ENCODE measurements at regions not wholly inside any gene's neighbourhood (a gene's known extent, or its start where the extent isn't known, plus 50 kb on each side); places are given as distances from the start of the nearest gene placed in this dataset.

- 100% methylated on average over 3 of the region's 3 CpGs for WGBS
These were observed 595.1 kb upstream of the CCDC179 start for GRCh38 chr11:23455321-23455891.

GRCh38 chr11:23457641-23458040 is 597.4 kb upstream of the CCDC179 start:
- Histone ChIP-seq H3K79me1 (replicated peaks; ENCODE audit: low read length, poor library complexity, severe bottlenecking) (no peaks in the 10 kb centered on the region), H2BK5ac (ENCODE audit: low read depth, low read length, poor library complexity, severe bottlenecking) (no peak overlapping the region), H4K91ac (ENCODE audit: low read length) (no peak overlapping the region), H4K8ac (ENCODE audit: low read length) (no peak overlapping the region), H3K18ac (ENCODE audit: low read depth in 1 of 2, low read length in 2 of 2) (no peak overlapping the region), H3K14ac (ENCODE audit: low read length in 2 of 2) (no peak overlapping the region), H3K27ac (ENCODE audit: low read length, poor library complexity, severe bottlenecking) (no peak overlapping the region), H3K4me1 (ENCODE audit: control insufficient read depth, insufficient read depth, low read depth, low read length) (no peaks in the 10 kb centered on the region), H2BK15ac (ENCODE audit: low read depth, poor library complexity, severe bottlenecking) (no peak overlapping the region), H3K36me3 (ENCODE audit: control insufficient read depth in 1 of 2, insufficient read depth in 2 of 2, low read depth in 1 of 2, low read length in 2 of 2) (no peaks in the 10 kb centered on the region), H3K23ac (ENCODE audit: low read length in 2 of 2) (no peak overlapping the region), H3K27me3 (ENCODE audit: control insufficient read depth in 1 of 2, insufficient read depth in 1 of 2, low read length in 2 of 2) (no peaks in the 10 kb centered on the region), H3K9me3 (ENCODE audit: control insufficient read depth, low read length) (no peaks in the 10 kb centered on the region), H2AK5ac (ENCODE audit: low read length, severe bottlenecking) (no peak overlapping the region), H3K4ac (ENCODE audit: low read depth in 1 of 2, low read length in 2 of 2) (no peak overlapping the region), H3K4me2 (ENCODE audit: low read length, poor library complexity, severe bottlenecking) (no peak overlapping the region), H2BK12ac (ENCODE audit: low read length in 2 of 2) (no peak overlapping the region), H2AFZ (ENCODE audit: low read depth, low read length) (no peak overlapping the region), H2BK120ac (ENCODE audit: low read depth, low read length) (no peak overlapping the region), H3K9ac (ENCODE audit: low read length) (no peak overlapping the region), H3K4me3 (ENCODE audit: insufficient read depth in 1 of 2, low read depth in 1 of 2, low read length in 2 of 2) (no peak overlapping the region)
- 100% methylated on average over 1 of the region's 2 CpGs for WGBS
- no peak for DNase-seq

More at GRCh38 chr11:23455321-23455891, 595.1 kb upstream of the CCDC179 start:
- no peak overlapping the region for H3K4ac ChIP-seq (ENCODE audit: low read depth in 1 of 2, low read length in 2 of 2)
- H2AK5ac ChIP-seq (ENCODE audit: low read length, severe bottlenecking): no peak overlapping the region
- no peak overlapping the region for H2BK15ac ChIP-seq (ENCODE audit: low read depth, poor library complexity, severe bottlenecking)
- H3K4me2 ChIP-seq (ENCODE audit: low read length, poor library complexity, severe bottlenecking): no peak overlapping the region
- H3K79me1 ChIP-seq (replicated peaks; ENCODE audit: low read length, poor library complexity, severe bottlenecking): no peaks in the 10 kb centered on the region
- no peak overlapping the region for H3K27ac ChIP-seq (ENCODE audit: low read length, poor library complexity, severe bottlenecking)
- no peak overlapping the region for H3K18ac ChIP-seq (ENCODE audit: low read depth in 1 of 2, low read length in 2 of 2)
- H4K91ac ChIP-seq (ENCODE audit: low read length): no peak overlapping the region
- DNase-seq: no peak
- no peak overlapping the region for H3K4me3 ChIP-seq (ENCODE audit: insufficient read depth in 1 of 2, low read depth in 1 of 2, low read length in 2 of 2)
- H2BK5ac ChIP-seq (ENCODE audit: low read depth, low read length, poor library complexity, severe bottlenecking): no peak overlapping the region
- no peak overlapping the region for H2BK12ac ChIP-seq (ENCODE audit: low read length in 2 of 2)
- no peak overlapping the region for H3K23ac ChIP-seq (ENCODE audit: low read length in 2 of 2)
- H3K4me1 ChIP-seq (ENCODE audit: control insufficient read depth, insufficient read depth, low read depth, low read length): no peaks in the 10 kb centered on the region
- no peaks in the 10 kb centered on the region for H3K27me3 ChIP-seq (ENCODE audit: control insufficient read depth in 1 of 2, insufficient read depth in 1 of 2, low read length in 2 of 2)
- no peak overlapping the region for H2AFZ ChIP-seq (ENCODE audit: low read depth, low read length)
- no peak overlapping the region for H3K14ac ChIP-seq (ENCODE audit: low read length in 2 of 2)
- no peak overlapping the region for H2BK120ac ChIP-seq (ENCODE audit: low read depth, low read length)
- H4K8ac ChIP-seq (ENCODE audit: low read length): no peak overlapping the region
- H3K9ac ChIP-seq (ENCODE audit: low read length): no peak overlapping the region
- H3K9me3 ChIP-seq (ENCODE audit: control insufficient read depth, low read length): peaks cover 5% of the 10 kb centered on the region
- no peaks in the 10 kb centered on the region for H3K36me3 ChIP-seq (ENCODE audit: control insufficient read depth in 1 of 2, insufficient read depth in 2 of 2, low read depth in 1 of 2, low read length in 2 of 2)

GRCh38 chr11:23471878-23472277 is 611.6 kb upstream of the CCDC179 start:
- no peaks in the 10 kb centered on the region for H3K27me3 ChIP-seq (ENCODE audit: control insufficient read depth in 1 of 2, insufficient read depth in 1 of 2, low read length in 2 of 2)
- H3K9me3 ChIP-seq (ENCODE audit: control insufficient read depth, low read length): no peaks in the 10 kb centered on the region
- H2AFZ ChIP-seq (ENCODE audit: low read depth, low read length): no peak overlapping the region
- no peak overlapping the region for H3K18ac ChIP-seq (ENCODE audit: low read depth in 1 of 2, low read length in 2 of 2)
- no peak overlapping the region for H2BK15ac ChIP-seq (ENCODE audit: low read depth, poor library complexity, severe bottlenecking)
- no peak overlapping the region for H2AK5ac ChIP-seq (ENCODE audit: low read length, severe bottlenecking)
- no peak overlapping the region for H3K9ac ChIP-seq (ENCODE audit: low read length)
- H3K4me2 ChIP-seq (ENCODE audit: low read length, poor library complexity, severe bottlenecking): no peak overlapping the region
- no peak overlapping the region for H2BK120ac ChIP-seq (ENCODE audit: low read depth, low read length)
- H4K91ac ChIP-seq (ENCODE audit: low read length): no peak overlapping the region
- no peak overlapping the region for H2BK12ac ChIP-seq (ENCODE audit: low read length in 2 of 2)
- WGBS: no CpG with 5 or more reads among the region's 2 CpGs
- no peak overlapping the region for H4K8ac ChIP-seq (ENCODE audit: low read length)
- no peaks in the 10 kb centered on the region for H3K79me1 ChIP-seq (replicated peaks; ENCODE audit: low read length, poor library complexity, severe bottlenecking)
- no peaks in the 10 kb centered on the region for H3K4me1 ChIP-seq (ENCODE audit: control insufficient read depth, insufficient read depth, low read depth, low read length)
- H3K14ac ChIP-seq (ENCODE audit: low read length in 2 of 2): no peak overlapping the region
- no peak for DNase-seq
- no peak overlapping the region for H2BK5ac ChIP-seq (ENCODE audit: low read depth, low read length, poor library complexity, severe bottlenecking)
- no peak overlapping the region for H3K4ac ChIP-seq (ENCODE audit: low read depth in 1 of 2, low read length in 2 of 2)
- H3K36me3 ChIP-seq (ENCODE audit: control insufficient read depth in 1 of 2, insufficient read depth in 2 of 2, low read depth in 1 of 2, low read length in 2 of 2): no peaks in the 10 kb centered on the region
- H3K23ac ChIP-seq (ENCODE audit: low read length in 2 of 2): no peak overlapping the region
- no peak overlapping the region for H3K27ac ChIP-seq (ENCODE audit: low read length, poor library complexity, severe bottlenecking)
- H3K4me3 ChIP-seq (ENCODE audit: insufficient read depth in 1 of 2, low read depth in 1 of 2, low read length in 2 of 2): no peak overlapping the region

GRCh38 chr11:23473782-23474181 is 613.5 kb upstream of the CCDC179 start:
- Histone ChIP-seq H3K9ac (ENCODE audit: low read length) (no peak overlapping the region), H2BK120ac (ENCODE audit: low read depth, low read length) (no peak overlapping the region), H3K14ac (ENCODE audit: low read length in 2 of 2) (no peak overlapping the region), H3K36me3 (ENCODE audit: control insufficient read depth in 1 of 2, insufficient read depth in 2 of 2, low read depth in 1 of 2, low read length in 2 of 2) (no peaks in the 10 kb centered on the region), H3K79me1 (replicated peaks; ENCODE audit: low read length, poor library complexity, severe bottlenecking) (no peaks in the 10 kb centered on the region), H2BK5ac (ENCODE audit: low read depth, low read length, poor library complexity, severe bottlenecking) (no peak overlapping the region), H3K9me3 (ENCODE audit: control insufficient read depth, low read length) (no peaks in the 10 kb centered on the region), H2AFZ (ENCODE audit: low read depth, low read length) (no peak overlapping the region), H4K91ac (ENCODE audit: low read length) (no peak overlapping the region), H4K8ac (ENCODE audit: low read length) (no peak overlapping the region), H3K23ac (ENCODE audit: low read length in 2 of 2) (no peak overlapping the region), H3K4me1 (ENCODE audit: control insufficient read depth, insufficient read depth, low read depth, low read length) (no peaks in the 10 kb centered on the region), H3K4me2 (ENCODE audit: low read length, poor library complexity, severe bottlenecking) (no peak overlapping the region), H3K27me3 (ENCODE audit: control insufficient read depth in 1 of 2, insufficient read depth in 1 of 2, low read length in 2 of 2) (no peaks in the 10 kb centered on the region), H2AK5ac (ENCODE audit: low read length, severe bottlenecking) (no peak overlapping the region), H3K18ac (ENCODE audit: low read depth in 1 of 2, low read length in 2 of 2) (no peak overlapping the region), H2BK15ac (ENCODE audit: low read depth, poor library complexity, severe bottlenecking) (no peak overlapping the region), H2BK12ac (ENCODE audit: low read length in 2 of 2) (no peak overlapping the region), H3K4me3 (ENCODE audit: insufficient read depth in 1 of 2, low read depth in 1 of 2, low read length in 2 of 2) (no peak overlapping the region), H3K4ac (ENCODE audit: low read depth in 1 of 2, low read length in 2 of 2) (no peak overlapping the region), H3K27ac (ENCODE audit: low read length, poor library complexity, severe bottlenecking) (no peak overlapping the region)
- DNase-seq: no peak
